Activated CD4-positive, alpha-beta T cell treated with anti-CD3 and anti-CD28 coated beads, Interleukin-2, amount 10 ng/mL, durations not matched to agents 24 days and 14 days (primary cell): ENCODE measurements at regions not wholly inside any gene's neighbourhood (a gene's known extent, or its start where the extent isn't known, plus 50 kb on each side); places are given as distances from the start of the nearest gene placed in this dataset.
"Not testable (repeated sequence)": the region's sequence is repeated elsewhere in the genome, so short reads cannot be mapped to it uniquely, and the experiment has no call there.

ENCODE experiments used
- DNase-seq: peaks from one replicate; pipeline ENCODE4 v3.0.0; 2022
- H3K27ac Mint-ChIP-seq: one replicate; pipeline ENCODE4 v1.8.0; 2022; ENCODE audit warnings: mild to moderate bottlenecking, mixed read lengths
- H3K27me3 Mint-ChIP-seq: one replicate; pipeline ENCODE4 v1.8.0; 2022; ENCODE audit warnings: mixed read lengths
- H3K36me3 Mint-ChIP-seq: one replicate; pipeline ENCODE4 v1.8.0; 2022; ENCODE audit warnings: low read depth, mild to moderate bottlenecking, mixed read lengths
- H3K4me1 Mint-ChIP-seq: one replicate; pipeline ENCODE4 v1.8.0; 2021; ENCODE audit warnings: mixed read lengths
- H3K4me3 Mint-ChIP-seq: one replicate; pipeline ENCODE4 v1.8.0; 2022; ENCODE audit warnings: mild to moderate bottlenecking, moderate library complexity, mixed read lengths
- H3K9me3 Mint-ChIP-seq: one replicate; pipeline ENCODE4 v1.8.0; 2021; ENCODE audit warnings: mixed read lengths
- intact Hi-C: fragments of 100-400 bp; cut with micrococcal nuclease; formaldehyde crosslinking; loops from one replicate; pipeline ENCODE4 v1.15.1; 2023

DNA sequence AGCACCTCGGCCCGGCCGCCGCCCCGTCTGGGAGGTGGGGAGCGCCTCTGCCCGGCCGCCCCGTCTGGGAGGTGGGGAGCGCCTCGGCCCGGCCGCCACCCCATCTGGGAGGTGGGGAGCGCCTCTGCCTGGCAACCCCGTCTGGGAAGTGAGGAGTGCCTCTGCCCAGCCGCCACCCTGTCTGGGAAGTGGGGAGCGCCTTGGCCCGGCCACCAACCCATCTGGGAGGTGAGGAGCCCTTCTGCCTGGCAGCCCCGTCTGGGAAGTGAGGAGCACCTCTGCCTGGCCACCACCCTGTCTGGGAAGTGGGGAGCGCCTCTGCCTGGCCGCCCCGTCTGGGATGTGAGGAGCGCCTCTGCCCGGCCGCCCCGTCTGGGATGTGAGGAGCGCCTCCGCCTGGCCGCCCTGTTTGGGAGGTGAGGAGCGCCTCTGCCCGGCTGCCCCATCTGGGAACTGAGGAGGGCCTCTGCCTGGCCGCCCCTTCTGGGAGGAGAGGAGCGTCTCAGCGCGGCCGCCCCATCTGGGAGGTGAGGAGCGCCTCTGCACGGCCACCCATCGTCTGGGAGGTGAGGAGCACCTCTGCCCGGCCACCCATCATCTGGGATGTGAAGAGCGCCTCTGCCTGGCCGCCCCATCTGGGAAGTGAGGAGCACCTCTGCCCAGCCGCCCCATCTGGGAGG is 89.0 kb upstream of the SYT6 start:
- H3K9me3 Mint-ChIP-seq, H3K27ac Mint-ChIP-seq, H3K4me3 Mint-ChIP-seq, H3K4me1 Mint-ChIP-seq, DNase-seq, H3K36me3 Mint-ChIP-seq, intact Hi-C loops, H3K27me3 Mint-ChIP-seq: not testable (repeated sequence)

DNA sequence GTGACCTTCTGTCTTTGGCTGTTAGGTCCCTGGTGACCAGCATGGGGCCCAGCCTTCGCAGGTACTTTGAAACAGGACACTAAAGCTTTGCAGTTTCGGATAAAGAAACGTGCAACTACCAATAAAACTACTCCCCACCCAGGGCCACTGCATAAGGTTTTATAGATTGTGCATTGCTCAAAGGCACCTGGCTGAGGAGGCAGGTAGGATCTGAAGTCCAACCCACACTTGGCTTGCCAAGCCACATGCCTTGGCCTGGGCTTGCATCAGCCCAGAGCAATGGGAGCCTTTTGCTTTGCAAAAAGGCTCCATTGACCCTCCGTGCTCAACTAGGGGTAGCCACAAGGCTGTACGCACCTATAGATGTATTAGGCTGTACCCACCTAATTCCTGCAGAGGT is 84.4 kb upstream of the SYT6 start:
- Mint-ChIP-seq H3K4me1 (no peaks in the 10 kb centered on the region), H3K27me3 (peaks cover 1% of the 10 kb centered on the region), H3K9me3 (no peaks in the 10 kb centered on the region), H3K27ac (no peak overlapping the region), H3K36me3 (no peaks in the 10 kb centered on the region), H3K4me3 (no peak overlapping the region)
- intact Hi-C loops, result no loop called here
- no peak for DNase-seq

DNA sequence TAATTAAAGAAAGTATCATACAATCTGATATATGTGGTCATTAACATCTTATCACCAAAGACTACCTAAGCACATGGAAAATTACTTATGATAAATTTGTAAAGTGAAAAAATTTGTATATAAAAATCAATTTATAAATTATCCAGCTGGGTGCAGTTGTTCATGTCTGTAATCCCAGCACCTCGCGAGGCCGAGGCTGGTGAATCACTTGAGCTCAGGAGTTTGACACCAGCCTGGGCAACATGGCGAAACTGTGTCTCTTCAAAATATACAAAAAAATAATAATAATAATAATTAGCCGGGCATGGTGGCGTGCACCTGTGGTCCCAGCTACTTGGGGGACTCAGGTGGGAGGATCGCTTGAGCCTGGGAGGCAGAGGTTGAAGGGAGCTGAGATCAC is 82.8 kb upstream of the SYT6 start:
- peaks cover 1% of the 10 kb centered on the region for H3K27me3 Mint-ChIP-seq
- H3K4me1 Mint-ChIP-seq, result no peaks in the 10 kb centered on the region
- no peak overlapping the region for H3K4me3 Mint-ChIP-seq
- no peak for DNase-seq
- H3K27ac Mint-ChIP-seq, result no peak overlapping the region
- no peaks in the 10 kb centered on the region for H3K9me3 Mint-ChIP-seq
- H3K36me3 Mint-ChIP-seq, result no peaks in the 10 kb centered on the region
- intact Hi-C loops, result no loop called here

DNA sequence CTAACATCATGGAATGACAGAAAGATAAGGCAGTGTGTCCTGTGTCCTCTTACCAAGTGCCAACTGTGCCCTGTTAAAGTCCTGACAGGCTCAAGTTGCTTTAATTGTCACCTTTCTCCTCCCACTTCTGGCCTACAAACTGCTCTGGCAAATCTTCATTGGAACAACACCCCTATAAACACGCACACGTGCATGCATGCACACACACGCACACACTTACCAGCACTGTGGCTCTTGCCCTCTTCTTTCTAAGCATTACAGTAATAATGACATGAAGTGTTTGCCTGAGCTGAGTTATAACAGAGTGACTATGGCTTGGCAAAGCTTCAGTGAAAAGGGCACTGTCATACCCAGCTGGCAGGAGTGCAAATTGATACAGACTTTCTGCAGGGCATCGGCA is 82.3 kb upstream of the SYT6 start:
- Mint-ChIP-seq H3K4me1 (no peaks in the 10 kb centered on the region), H3K9me3 (no peaks in the 10 kb centered on the region), H3K36me3 (no peaks in the 10 kb centered on the region), H3K27ac (no peak overlapping the region), H3K27me3 (peaks cover 1% of the 10 kb centered on the region), H3K4me3 (no peak overlapping the region)
- no peak for DNase-seq
- intact Hi-C loops, result no loop called here

DNA sequence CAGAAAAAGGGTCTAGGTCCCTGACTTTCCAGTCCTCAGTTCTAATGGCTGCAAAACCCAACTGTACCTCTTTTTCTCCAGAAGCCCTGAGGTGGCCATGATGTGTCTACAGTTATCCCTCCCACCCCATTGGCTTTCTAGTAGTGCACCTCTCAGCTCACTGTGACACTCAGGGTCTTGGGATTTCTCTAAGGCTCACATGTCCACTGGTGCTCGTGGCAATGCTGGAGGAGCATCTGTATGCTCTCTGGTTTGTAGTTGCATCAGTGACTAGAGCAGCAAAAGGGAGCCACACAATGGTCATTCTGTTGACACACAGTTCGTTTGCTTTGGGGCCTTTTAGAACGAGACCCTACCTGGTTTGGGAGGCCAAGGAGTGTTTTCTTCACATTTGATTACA is 81.6 kb upstream of the SYT6 start:
- H3K4me1 Mint-ChIP-seq, result no peaks in the 10 kb centered on the region
- H3K4me3 Mint-ChIP-seq, result no peak overlapping the region
- intact Hi-C loops, result no loop called here
- no peaks in the 10 kb centered on the region for H3K9me3 Mint-ChIP-seq
- DNase-seq, result no peak
- no peaks in the 10 kb centered on the region for H3K36me3 Mint-ChIP-seq
- peaks cover 1% of the 10 kb centered on the region for H3K27me3 Mint-ChIP-seq
- H3K27ac Mint-ChIP-seq, result no peak overlapping the region

DNA sequence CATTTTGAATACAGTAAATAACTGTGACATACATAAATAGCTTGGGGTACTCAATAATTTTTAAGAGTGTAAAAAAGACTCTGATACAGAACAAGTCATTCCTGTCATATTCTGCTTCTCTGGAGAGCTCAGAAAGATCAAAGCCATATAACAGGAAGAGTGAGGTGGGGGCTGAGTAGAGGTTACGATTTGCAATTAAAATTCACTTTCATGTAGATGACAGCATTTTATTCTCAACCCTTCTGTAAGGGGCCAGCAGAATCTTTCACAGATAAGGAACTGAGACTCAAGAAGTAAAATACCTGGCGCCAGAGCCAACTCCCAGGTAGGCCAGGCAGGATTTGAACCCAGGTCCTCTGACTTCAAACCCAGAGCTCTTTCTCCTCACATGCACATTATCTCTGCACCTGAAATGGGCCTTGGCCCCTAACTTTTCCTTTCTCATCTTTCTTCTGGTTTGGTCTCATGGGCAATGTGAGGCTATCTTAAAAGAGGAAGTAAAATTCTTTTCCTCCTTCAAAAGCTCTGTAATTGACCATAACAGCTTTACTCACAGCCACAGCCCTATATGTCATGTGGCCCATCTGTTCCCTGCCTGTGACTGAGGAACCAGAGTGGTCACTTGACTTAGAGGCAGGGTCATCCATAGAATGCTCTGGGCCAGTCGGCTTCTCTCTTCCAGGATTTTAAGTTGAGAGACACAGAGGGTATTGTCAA is 80.9 kb upstream of the SYT6 start:
- H3K9me3 Mint-ChIP-seq, result no peaks in the 10 kb centered on the region
- H3K4me1 Mint-ChIP-seq, result no peaks in the 10 kb centered on the region
- intact Hi-C loops, result no loop called here
- H3K27me3 Mint-ChIP-seq, result peaks cover 1% of the 10 kb centered on the region
- H3K36me3 Mint-ChIP-seq, result no peaks in the 10 kb centered on the region
- no peak overlapping the region for H3K27ac Mint-ChIP-seq
- DNase-seq, result no peak
- H3K4me3 Mint-ChIP-seq, result no peak overlapping the region

DNA sequence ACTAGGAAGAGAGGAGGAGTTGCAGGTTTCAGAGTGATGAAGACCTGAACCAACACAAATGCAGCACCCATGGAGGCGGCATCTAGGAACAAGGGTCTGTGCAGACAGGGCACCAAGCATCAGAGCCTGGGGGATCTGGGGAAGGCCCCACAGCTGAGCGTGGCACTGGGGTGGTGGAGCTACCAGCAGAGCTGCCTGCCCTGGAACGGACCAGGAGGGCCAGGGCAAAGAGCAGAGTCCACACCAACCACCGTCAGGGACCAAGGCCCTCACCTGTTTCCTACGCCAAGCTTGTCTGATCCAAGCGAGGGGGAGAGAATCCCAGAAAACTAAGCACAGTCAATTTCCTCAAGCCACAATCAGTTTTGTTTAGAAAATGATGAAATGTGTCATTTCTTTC is 79.0 kb upstream of the SYT6 start:
- intact Hi-C loops, result no loop called here
- no peak overlapping the region for H3K27ac Mint-ChIP-seq
- H3K4me3 Mint-ChIP-seq, result no peak overlapping the region
- H3K9me3 Mint-ChIP-seq, result no peaks in the 10 kb centered on the region
- no peaks in the 10 kb centered on the region for H3K4me1 Mint-ChIP-seq
- H3K27me3 Mint-ChIP-seq, result peaks cover 1% of the 10 kb centered on the region
- no peak for DNase-seq
- H3K36me3 Mint-ChIP-seq, result no peaks in the 10 kb centered on the region

DNA sequence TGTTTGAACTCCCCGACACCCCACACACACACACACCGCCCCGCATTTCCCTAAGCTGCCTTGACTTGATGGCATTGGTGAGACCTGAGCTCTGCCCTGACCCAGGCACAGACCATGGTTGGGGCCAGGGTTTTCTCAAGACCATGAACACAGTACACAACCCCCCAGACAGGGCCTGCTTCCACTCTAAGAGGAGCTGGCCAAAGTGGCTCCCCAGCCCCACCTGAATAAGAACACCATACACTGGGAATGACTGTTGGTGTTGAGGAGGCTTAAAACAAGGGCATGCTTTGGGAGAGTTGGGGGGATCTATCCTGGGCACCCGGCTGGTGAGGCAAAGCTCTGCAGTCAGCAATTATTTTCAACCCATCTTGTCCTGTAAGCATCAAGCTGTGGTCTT is 77.6 kb upstream of the SYT6 start:
- Mint-ChIP-seq H3K27ac (no peak overlapping the region), H3K4me1 (no peaks in the 10 kb centered on the region), H3K9me3 (no peaks in the 10 kb centered on the region), H3K36me3 (no peaks in the 10 kb centered on the region), H3K4me3 (no peak overlapping the region), H3K27me3 (peaks cover 1% of the 10 kb centered on the region)
- DNase-seq, result no peak
- intact Hi-C loops, result no loop called here

DNA sequence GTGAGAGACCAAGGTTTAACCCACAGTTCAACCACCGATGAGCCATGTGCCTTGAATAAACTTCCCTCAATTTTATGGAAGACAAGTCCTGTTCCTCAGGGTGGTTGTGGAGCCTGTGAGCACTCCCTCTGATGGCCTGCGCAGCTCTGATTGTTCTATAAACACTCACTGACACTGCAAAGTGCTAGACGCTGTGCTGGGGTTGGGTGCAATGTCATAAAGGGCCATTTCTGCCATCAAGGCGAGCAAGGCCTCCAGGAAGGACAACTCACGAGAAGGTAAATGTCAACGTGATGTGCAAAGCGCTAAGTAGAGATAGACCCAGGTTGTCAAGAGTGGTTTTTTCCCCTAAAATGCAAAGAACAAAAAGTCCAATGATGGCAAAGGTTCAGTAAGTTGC is 75.7 kb upstream of the SYT6 start:
- no peak overlapping the region for H3K27ac Mint-ChIP-seq
- DNase-seq, result no peak
- intact Hi-C loops, result no loop called here
- H3K4me1 Mint-ChIP-seq, result no peaks in the 10 kb centered on the region
- no peaks in the 10 kb centered on the region for H3K9me3 Mint-ChIP-seq
- H3K36me3 Mint-ChIP-seq, result no peaks in the 10 kb centered on the region
- no peak overlapping the region for H3K4me3 Mint-ChIP-seq
- H3K27me3 Mint-ChIP-seq, result peaks cover 1% of the 10 kb centered on the region

DNA sequence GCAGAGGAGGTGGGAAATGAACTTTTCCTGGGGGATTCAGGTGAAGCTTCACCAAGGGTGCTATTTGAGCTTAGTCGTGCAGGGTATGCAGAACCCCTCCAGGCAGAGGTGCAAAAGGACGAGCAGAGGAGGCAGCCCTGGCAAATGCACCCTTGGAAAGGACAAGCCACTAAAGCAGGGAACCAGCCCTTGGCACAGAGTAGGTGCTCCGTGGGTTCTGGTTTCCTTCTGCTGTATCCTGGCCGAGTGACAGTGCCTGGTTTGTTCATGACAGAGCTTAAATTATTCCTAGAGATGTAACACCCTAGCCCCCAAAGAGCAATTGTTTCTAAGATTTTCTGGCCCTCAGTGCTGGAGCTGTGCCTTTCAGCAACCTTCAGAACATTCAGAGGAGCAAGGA is 73.4 kb upstream of the SYT6 start:
- no peaks in the 10 kb centered on the region for H3K27me3 Mint-ChIP-seq
- no peaks in the 10 kb centered on the region for H3K4me1 Mint-ChIP-seq
- H3K36me3 Mint-ChIP-seq, result no peaks in the 10 kb centered on the region
- H3K27ac Mint-ChIP-seq, result no peak overlapping the region
- H3K4me3 Mint-ChIP-seq, result no peak overlapping the region
- no peak for DNase-seq
- H3K9me3 Mint-ChIP-seq, result no peaks in the 10 kb centered on the region
- intact Hi-C loops, result no loop called here

DNA sequence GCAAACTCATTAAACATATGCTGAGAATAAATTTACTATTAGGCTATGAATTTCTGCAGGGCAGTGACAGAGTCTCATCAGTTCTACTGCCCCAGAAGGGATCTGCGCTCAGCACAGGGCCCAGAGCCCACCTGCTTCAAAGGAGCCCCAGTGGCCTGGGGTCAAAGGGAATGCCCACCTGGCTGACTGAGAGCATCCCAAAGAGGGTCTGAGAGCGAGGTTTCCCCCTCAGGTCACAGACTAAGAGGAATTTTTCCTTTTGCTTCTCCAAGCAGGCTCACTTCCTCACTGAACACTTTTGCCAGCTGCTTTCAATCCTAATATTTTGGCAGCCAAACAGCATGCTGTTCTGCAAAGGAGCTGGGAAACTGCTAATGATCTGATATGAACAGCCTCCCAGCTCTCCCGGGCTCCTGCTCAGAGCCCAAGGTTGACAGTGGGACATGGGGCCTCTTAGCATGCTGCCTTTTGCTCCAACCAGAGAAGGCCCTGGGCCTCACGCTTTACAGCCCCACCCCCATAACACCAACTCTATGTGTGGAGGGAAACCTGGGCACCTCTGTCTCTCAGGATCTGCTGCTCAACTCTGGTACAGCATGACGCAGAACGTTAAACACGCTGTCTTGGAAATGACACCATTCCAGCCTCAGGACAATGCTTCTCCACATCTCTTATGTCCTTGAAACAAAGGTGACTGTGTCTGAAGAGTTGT is 70.7 kb upstream of the SYT6 start:
- Mint-ChIP-seq H3K9me3 (no peaks in the 10 kb centered on the region), H3K27me3 (no peaks in the 10 kb centered on the region), H3K36me3 (no peaks in the 10 kb centered on the region), H3K4me1 (no peaks in the 10 kb centered on the region), H3K27ac (no peak overlapping the region), H3K4me3 (no peak overlapping the region)
- DNase-seq, result no peak
- intact Hi-C loops, result no loop called here

DNA sequence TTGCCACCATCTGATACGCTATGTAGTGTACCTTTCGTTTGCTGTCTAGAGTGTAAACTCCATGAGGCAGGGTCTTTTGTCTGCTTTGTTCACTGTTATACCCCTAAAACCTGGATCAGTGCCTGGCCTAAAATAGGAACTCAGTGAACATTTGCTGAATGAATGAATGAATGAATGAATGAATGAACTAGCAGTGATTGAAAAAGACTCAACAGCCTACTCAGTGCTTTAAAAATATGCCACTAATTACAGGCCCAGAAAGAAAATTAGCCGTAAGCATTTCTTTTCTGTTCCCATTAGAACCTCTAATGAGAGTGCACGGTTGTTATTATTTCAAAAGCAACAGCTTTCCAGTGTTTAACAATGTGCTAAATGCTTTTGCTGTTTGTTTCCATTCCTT is 69.3 kb upstream of the SYT6 start:
- DNase-seq, result no peak
- Mint-ChIP-seq H3K4me3 (no peak overlapping the region), H3K36me3 (no peaks in the 10 kb centered on the region), H3K27me3 (no peaks in the 10 kb centered on the region), H3K27ac (no peak overlapping the region), H3K4me1 (peaks cover 2% of the 10 kb centered on the region), H3K9me3 (no peaks in the 10 kb centered on the region)
- intact Hi-C loops, result no loop called here

DNA sequence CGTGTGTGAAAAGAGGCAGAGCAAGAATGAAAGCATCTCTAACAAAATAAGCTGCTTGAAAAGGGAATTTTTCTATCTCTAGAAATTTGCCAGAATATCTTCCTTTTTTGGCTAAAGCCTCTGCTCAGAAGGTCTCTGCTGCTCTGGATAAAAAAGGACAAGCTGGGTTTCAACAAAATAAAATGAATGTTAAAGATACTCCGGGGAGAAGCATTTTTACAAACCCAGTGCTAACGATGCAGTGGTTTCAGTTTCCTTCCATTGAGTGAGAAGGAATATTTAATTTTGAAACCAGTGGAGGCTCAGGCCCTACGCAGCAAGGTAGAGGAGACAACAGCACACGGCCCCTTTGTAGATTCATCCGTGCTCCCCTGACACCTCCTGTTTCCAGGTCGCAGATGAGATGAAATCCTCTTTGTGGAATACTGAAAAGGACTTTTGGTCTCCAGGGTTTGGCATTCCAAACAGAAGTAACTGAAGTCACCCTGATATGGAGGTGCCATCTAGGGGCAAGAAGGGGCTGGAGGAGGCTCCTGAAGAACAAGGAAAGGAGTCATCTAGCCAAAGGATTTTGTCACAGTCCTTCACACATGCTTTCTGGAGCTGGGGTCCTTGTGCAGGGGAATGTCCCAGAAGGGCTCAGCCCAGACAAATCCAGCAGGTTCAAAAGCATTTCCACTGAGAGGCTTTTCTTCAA is 65.7 kb upstream of the SYT6 start:
- Mint-ChIP-seq H3K9me3 (no peaks in the 10 kb centered on the region), H3K4me1 (peaks cover 2% of the 10 kb centered on the region), H3K27ac (no peak overlapping the region), H3K4me3 (no peak overlapping the region), H3K36me3 (no peaks in the 10 kb centered on the region), H3K27me3 (no peaks in the 10 kb centered on the region)
- no peak for DNase-seq
- intact Hi-C loops, result no loop called here
